Panc1 (cell line): ENCODE measurements at regions not wholly inside any gene's neighbourhood (a gene's known extent, or its start where the extent isn't known, plus 50 kb on each side); places are given as distances from the start of the nearest gene placed in this dataset.

Experiments used
- CTCF ChIP-seq: fragments of 450-650 bp; IDR thresholded peaks from 2 replicates; pipeline ENCODE4 v1.5.1; 2017; ENCODE audit warnings: mild to moderate bottlenecking
- POLR2AphosphoS5 ChIP-seq: IDR thresholded peaks from 2 replicates; pipeline ENCODE4 v1.6.1; 2012; ENCODE audit warnings: mild to moderate bottlenecking, low read depth, low read length, moderate library complexity
- REST ChIP-seq, 2 experiments: IDR thresholded peaks; 2 replicates each; pipeline ENCODE4 v1.6.1; 2011 to 2012; ENCODE audit warnings: low read depth in 2 of 2, control low read depth in 1 of 2, low read length in 1 of 2, mild to moderate bottlenecking in 1 of 2, moderate library complexity in 1 of 2; ENCODE audit not compliant: insufficient read depth in 1 of 2

DNA sequence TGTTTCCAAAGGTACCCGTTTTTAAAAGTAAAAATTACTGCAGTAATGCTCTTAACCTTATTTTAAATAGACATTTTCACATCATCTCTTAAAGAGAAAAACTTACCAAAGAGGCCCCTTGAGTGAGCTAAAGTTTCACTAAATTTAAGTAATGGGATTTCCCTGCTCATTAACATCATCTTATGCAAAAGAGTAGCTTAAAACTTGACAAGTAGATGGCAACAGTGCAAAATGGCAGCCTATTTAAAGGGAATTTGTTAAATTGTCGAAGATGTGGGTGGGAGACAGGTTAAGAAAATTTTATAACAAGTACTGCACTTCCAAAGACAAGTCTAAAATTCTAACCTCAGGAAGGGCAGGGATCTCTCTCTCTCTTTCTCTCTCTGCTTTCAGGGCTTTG is 271.7 kb upstream of the LDB2 start:
- TF ChIP-seq CTCF: no peak
- no peak for TF ChIP-seq POLR2AphosphoS5
- no peak for TF ChIP-seq REST (IDR thresholded peaks at IDR 0.05; ENCODE audit: insufficient read depth in 1 of 2, low read depth in 2 of 2, low read length in 1 of 2)
